ENCODE measurements at regions not wholly inside any gene's neighbourhood (a gene's known extent, or its start where the extent isn't known, plus 50 kb on each side); places are given as distances from the start of the nearest gene placed in this dataset.

DNA sequence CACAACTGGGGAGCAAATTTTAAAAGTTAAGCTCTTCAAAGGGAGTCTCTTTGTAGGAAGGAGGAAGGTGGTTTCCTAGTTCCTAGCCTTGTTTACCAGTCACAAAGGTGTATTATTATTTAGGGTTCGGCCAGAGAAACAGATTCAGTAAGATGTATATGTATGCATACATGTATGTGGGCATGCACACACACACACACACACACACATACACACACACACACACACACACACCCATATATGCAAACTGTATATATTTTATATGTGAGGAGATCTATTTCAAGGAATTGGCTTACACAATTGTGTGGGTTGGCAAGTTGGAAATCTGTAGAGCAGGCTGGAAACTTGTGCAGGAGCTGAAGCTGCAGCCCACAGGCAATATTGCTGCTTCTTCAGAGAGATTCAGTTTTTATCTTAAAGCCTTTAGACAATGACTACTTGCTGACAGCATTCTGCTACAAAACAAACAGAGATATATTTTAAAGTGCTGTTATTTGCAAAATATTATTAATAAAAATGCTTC lies 75.3 kb upstream of the DNAH5 start:
- no peak for DNase-seq (ENCODE audit: low read depth in 4 of 4, low spot score in 3 of 4)

DNA sequence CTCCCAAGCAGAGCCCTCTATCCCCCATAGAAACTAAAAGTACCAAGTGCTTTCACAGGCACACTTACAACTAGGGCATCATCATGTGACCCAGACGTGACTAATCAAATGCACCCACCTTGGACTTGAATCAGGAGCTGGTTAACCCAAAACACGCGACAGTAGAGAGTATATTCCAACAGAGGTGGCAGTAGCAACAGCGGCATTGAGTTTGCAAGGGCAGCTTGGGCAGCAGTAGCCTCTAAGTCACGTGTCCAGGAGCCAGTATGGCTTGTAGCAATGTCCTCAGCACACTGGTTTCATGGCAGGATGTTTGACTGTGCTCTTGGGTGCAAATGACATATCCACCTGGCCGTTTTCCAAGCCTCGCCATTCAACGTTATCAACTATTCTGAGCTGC lies 73.4 kb upstream of the DNAH5 start:
- no peak for DNase-seq (ENCODE audit: low read depth in 4 of 4, low spot score in 3 of 4)

DNA sequence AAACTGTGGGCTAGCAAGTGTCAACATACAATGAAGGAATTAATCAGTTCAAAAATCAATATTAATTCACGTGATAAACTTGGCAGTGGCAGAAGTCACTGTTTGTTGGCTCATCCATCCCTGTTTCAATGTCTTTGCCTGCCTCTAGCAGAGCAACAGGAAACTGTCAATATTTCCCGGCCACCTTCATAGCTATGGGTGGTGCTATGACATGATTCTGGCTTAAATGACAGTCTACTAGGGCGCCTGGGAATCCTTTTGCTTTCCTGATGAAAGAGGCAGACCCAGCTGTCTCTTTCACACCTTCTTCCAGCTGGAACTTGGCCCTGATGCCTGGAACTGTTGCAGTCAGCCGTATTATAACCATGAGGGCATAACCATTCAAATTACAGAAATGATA lies 72.1 kb upstream of the DNAH5 start:
- DNase-seq (ENCODE audit: low read depth in 4 of 4, low spot score in 3 of 4): no peak

DNA sequence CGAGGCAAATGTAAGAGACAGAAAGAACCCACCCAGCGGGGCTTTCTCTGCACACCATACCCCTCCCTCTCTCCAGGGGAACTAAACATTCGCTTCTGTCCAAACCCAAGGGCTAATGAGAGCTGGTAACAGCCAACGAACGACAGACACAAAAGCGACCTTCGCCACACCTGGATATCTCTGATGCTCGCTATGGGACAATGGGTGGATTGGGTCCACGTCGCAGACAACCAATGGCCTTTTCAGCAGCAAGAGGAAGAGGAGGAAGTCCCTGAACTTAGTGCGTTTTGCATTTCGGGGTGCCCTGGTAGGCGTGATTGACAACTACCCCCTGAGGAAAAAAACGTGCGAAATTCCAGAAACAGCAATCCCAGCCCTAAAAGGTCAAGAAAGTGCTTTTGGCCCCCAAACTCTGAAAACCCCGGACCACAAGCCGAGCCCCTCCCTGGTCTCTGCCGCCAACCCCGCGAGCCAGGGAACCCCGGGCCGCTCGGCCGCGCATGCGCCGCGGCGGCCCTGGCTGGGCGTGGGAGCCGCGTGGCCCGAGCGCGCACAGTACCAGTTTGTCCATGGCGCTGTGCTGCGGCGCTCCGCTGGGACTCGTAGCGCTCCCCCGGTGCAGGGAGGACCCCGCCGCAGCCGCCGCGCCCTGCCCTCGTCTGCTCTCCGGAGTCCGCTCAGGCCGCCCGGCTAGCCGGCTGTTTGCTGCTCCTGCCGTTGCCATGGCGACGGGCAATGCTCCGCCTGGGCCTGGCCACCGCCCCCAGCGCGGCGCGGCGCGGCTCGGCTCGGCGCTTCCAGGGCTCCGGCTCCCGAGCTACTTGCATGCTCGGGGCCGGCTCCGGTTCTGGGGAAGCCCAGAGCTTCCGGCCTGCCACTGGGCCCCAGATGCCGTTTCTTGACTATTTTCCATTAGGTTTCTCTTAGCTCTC lies 66.9 kb upstream of the DNAH5 start:
- DNase-seq (ENCODE audit: low read depth in 4 of 4, low spot score in 3 of 4): peak; percentile 69 to 77 (median 76)

DNA sequence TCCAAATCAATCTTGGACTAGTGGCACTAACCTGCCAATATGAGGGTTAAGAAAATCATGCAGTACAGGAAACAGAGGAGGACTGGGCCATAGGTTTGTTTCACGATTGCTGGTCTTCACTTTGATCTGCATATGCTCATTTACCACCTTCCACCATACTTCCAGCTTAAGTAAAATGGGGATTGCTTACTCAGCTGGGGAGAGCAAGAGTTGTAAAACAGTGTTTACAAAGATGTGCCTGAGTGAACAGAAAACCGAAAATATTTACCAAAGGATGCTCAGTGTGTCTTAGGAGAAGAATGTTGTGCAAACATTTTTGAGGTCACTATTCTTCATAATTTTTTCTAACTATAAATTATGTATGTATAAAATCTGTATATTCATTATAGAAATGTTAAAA lies 65.1 kb upstream of the DNAH5 start:
- DNase-seq (ENCODE audit: low read depth in 4 of 4, low spot score in 3 of 4): no peak

DNA sequence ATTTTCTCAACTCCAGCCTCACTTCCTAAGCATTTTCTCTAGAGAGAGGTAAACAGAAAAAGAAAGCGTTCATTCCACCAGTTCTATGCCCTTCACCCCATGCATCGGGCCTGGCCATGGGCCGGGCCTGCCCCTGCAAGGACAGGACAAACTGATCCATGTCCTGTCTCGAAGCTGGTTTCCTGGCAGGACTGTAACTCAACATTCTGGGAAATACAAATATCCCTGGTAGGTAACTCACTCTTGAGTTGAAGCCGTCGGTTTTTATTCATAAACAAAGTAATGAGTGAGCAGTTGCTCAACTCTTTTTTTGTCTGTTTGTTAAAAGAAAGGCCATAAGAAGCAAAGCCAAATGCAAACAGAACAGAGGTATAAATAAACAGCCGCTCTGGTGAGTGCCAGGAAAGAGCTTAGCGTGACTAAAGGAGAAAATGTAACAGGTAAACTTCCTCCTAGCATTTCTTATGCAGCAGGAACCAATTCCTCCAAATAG lies 64.4 kb upstream of the DNAH5 start:
- DNase-seq (ENCODE audit: low read depth in 4 of 4, low spot score in 3 of 4): no peak

DNA sequence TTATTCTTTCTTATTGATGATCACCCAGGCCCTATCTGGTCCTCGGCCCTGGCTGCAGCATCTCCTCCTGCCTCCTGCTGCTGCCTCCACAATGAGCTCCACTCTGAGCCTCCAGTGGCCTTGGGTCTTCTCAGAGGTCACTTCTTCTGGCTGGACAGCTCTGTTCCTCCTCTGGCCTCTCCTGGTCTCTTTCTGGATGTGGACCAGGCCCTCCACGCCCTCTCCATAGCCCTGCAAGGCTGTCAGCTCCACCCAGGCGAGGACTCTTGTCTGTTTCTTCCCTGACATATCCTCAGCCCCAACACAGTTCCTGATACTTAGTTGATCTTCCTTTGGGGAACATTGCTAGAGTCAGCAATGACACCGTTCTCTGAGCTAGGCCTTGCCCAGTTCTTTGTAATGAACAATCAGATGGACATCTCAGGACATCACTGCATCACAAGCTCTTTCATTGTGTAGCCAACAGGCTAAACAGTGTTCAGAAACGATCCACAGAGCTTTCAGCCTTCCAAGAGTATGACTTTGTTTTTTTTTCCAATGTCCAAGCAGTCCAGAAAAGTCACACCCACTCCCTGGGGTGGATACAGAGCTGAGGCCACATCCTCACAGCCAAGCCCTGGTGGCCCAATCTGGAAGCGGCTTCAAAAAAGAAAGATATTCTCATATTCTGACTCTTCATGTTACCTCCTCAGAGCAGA lies 62.5 kb upstream of the DNAH5 start:
- no peak for DNase-seq (ENCODE audit: low read depth in 4 of 4, low spot score in 3 of 4)

DNA sequence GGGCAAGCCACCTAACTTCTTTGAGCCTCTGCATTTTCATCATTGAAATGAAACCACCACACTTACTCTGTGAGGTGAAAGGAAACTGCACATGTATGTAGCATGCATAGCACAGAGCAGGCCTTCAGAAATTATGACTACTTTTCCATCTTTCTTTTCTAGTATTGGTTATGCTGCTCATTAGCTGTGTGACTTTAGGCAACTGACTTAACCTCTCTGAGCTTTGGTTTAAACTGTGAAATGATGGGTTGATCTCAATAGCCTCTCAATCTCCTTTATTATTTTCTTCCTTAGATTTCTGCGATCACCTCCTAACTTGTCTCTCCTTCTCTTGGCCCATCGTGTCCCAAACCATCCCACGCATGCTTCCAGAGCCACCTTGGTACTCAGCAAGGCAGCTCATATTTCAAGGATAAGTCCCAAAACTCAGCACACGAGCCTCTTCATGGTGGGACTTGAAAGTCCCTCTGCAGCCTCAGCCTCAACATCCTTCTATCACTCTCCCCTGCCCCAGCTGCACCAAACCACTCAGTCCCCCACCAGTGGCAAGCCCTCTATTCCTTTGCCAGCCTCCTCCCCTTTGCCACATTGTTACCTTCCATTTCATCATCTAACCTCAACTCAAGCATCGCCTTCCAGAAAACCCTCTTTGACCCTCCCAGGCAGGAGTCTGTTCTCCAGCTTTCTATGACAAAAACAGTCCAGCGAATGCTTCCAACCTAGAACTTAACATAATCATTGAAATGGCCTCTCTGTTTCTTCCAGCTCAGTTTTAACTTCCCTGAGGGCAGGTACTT lies 60.3 kb upstream of the DNAH5 start:
- no peak for DNase-seq (ENCODE audit: low read depth in 4 of 4, low spot score in 3 of 4)

DNA sequence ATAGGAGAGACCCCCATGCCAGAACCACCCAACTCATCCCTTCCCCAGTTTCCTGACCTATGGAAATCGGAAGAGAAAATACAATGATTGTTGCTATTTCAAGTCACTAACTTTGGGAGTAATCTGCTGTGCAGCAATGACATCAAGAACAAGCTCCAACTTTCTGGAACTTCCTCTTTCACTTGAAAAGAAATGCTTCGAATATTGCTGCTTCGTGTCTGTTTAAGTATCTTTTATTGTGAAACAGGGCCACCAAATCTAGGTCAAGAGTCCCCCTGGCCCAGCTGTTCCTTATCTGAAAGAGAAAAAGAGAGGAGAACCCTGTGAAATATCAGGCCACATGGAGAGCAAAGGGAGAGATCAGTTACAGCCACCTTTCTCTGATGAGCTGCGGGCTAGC lies 59.4 kb upstream of the DNAH5 start:
- no peak for DNase-seq (ENCODE audit: low read depth in 4 of 4, low spot score in 3 of 4)

DNA sequence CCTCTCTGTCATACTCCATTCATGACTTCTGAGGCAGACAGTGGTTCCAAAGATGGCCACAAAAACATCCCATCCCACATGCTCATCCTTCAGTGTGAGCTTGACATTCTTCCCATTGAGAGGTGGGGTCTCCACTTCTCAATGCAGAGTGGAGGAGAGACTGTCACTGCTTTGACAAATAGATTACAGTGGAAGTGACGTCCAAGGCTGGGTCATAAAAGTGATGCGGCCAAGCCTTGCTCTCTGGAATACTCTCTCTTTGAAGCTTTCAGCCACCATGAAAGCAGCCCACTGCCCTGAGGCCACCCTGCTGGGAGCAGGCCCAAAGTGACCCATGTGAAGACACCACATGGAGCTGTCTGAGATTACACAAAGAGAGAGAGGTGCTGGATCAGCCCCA lies 59.0 kb upstream of the DNAH5 start:
- DNase-seq (ENCODE audit: low read depth in 4 of 4, low spot score in 3 of 4): no peak

DNA sequence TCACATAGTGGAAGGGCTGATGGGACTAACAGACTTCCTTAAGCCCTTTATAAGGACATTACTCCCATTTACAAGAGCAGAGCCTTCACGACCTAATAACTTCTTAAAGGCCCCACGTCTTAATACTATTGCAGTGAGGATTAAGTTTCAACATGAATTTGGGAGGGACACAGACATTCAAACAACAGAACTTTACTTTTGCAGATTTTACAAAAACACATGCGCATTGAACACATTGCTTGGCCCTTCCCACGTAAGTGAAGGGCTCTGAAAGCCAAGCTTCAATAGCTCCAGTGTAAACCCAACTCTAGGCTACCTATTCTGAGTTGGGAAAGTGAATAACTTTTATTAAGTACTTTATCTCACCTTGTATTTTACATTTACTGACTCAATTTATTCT lies 53.8 kb upstream of the DNAH5 start:
- no peak for DNase-seq (ENCODE audit: low read depth in 4 of 4, low spot score in 3 of 4)

DNA sequence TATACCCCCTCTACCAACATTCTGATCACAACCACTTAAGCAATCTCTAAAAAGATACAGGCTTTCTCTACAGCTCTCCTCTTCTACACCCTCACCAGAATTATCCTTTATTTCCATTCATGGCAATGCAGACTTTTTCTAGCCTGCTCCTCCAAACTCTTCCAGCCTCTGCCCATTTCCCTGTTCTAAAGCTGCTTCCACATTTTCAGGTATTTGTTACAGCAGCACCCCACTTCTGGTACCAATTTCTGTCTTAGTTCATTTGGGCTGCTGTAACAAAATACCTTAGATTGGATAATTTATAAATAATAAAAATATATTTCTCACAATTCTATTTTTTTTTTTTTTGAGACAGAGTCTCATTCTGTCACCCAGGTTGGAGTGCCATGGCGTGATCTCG lies 53.0 kb upstream of the DNAH5 start:
- DNase-seq (ENCODE audit: low read depth in 4 of 4, low spot score in 3 of 4): no peak

DNA sequence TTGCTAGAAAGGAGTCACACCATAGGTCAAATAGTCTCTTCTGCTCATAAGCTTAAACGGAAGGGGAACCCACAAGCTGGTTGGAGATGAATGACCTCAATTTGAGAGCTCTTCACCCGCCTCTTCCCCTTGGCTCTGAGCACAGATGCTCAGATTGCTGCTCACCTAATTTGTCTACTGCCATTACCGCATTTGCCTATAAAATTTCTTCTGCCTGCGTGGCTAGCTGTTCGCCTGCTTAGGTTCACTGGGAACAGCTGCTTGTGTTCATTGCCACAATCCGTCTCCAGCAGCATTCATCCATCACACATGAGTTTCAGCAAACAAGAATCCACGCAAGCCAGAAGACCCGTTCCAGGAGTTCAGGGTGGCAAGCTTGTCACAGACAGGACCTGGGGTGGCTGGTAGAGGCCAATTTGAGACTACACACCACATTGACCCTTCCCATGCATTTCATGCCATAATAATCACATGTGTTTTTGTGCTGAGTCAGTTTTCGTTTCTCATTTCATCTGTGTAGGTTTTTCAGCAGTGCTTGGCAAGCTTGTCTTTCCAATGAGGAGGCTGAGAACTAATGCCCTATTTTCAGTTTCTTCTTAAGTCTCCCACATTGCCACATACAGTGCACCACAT lies 50.2 kb upstream of the DNAH5 start:
- DNase-seq (ENCODE audit: low read depth in 4 of 4, low spot score in 3 of 4): no peak

All from right renal pelvis (tissue), 4 donors.